Left ventricle myocardium superior (tissue), 1 donor: ENCODE measurements at regions not wholly inside any gene's neighbourhood (a gene's known extent, or its start where the extent isn't known, plus 50 kb on each side); places are given as distances from the start of the nearest gene placed in this dataset.

Experiments used
- ATAC-seq: fragments of 200-7000 bp; cut with Tn5 transposase; one replicate; pipeline ENCODE4 v1.9.1; 2020; ENCODE audit warnings: mild to moderate bottlenecking, moderate library complexity
- DNase-seq: peaks from one replicate; pipeline ENCODE4 v3.0.0-alpha.2; 2020
- intact Hi-C: fragments of 100-400 bp; cut with micrococcal nuclease; formaldehyde crosslinking; loops from one replicate; pipeline ENCODE4 v1.11.0; 2022
- donor health status: DM: no; HTN: yes; CAD: no; lungs with severe emphysema.

DNA sequence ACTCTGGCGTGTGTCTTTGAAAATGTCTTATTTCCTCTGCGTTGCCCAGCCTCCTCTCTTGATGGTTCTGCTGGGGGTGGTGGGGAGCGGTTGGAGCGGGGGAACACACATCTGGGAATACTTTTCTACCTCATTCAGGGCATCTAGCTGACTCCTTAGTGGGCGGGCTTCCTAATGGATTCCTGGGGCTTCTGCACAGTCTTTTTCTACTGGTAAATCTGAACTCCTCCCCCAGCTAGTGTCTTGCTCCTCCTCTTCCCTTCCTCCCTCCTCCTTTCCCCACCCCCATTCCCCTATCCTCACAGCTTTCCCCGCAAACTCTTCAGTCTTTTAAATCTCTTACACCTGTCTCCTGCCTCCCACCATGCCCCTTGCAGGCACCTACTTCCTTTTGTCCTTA lies 74.4 kb downstream of the PRL start:
- ATAC-seq = no peak
- intact Hi-C loops = no loop called here
- no peak for DNase-seq

DNA sequence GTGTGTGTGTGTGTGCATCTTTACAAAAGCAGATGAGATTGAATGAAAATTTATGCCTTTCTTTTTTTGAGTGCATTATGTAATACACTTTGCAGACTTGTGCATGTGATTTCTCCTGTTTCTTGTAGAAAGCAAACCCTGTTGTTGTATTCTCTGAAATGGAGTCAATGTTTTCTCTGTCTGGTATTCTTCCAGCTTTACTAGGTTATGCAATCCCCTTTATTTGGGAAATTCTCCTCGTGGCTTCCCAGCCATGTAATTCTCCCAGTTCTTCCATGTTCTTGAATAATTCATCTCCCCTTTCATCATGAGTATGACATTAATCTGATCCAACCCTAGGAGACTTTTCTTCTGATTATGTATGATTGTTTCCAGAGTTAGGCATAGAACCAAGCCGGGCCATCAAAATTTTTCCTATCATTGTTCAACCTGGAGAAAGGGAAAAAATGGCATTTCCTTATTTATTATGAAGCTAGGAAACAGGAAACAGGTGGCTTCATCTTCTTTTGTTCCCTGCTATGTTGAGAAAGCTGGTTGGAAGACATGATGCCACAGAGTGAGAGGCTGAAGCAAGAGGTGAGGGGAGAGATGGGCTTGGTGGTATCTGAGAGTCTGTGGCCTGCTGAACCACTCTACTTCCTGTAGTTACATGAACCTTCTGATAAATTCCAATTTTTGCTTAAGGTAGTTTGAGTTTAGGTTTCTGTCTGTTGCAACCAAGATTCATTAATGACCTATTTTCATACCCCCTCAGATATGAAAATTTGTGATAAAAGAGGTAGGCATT lies 68.8 kb downstream of the PRL start:
- DNase-seq (no peak), ATAC-seq (no peak)
- intact Hi-C loops = no loop called here

DNA sequence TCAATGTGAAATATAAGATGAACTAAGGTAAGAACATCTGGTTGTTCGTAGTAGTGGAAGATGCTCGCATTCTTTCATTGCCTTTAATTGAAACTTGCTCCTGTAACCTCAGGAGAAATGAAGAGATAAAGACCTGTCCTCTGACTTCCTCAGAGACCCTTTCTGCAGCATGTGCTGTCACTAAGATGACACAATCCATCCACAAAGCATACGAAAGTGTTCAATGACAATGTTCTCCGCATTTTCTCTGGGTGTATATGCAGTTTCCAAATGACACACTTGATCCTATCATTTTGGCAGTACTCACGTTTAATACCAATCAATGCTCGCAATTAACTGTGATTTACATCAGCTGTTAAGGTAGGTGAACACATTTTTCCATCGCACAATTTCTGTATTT lies 65.8 kb downstream of the PRL start:
- DNase-seq = no peak
- intact Hi-C loops = no loop called here
- no peak for ATAC-seq

DNA sequence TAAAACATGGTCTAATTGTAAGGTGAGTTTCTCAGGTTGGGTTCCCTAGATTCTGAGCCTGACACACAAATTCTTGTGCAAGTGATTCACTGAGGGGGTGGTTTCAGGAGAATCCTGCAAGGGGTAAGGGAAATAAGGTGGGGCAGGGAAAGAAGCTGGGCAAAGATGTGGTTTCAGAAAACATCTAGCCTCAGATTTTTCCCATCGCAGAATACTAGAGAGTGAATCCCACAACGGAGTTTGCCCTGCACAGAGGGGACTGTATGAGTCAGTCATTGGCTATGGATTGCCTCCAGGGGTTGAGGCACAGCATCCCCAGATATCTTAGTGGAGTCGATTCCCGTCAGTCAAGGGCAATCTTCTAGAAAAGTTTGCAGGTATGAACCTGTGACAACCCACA lies 65.2 kb downstream of the PRL start:
- ATAC-seq = no peak
- intact Hi-C loops = no loop called here

DNA sequence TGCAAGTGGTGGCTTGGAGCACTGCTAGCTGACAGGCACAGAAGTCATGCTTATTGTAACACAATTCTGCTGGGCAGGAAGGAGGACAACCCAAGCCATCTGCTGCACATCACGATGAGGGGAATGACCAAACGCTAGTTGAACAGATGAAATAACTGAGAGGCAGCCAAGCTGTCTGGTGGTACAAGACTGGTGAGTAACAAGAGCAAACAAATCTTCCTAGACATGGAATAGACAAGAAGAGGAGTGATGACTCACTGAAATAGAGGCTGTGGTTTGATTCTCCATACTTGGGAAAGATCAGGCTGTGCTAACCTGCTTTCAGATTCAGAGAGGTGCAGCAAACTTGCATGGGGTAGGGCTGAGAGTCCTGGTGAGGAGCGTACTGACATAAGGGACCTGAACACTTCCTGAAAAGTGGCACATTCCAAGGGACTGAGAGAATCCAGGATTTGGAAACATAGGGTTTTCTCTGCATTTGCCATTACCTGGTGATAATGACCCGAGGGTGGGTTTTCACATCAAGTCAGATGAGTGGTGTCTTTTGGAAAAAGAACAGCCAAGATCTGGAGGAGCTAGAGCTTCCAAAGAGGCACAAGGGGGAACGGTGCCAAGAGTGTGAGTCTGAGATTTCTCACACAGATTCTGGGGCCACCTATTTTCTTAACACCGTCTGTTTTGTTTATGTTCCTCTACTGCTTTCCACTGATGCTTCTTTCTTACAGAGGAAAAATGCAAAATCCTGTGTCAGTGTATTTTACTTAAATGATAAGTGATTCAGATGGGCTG lies 60.0 kb downstream of the PRL start:
- no peak for ATAC-seq
- no peak for DNase-seq
- intact Hi-C loops = no loop called here

More for the DNA sequence above, 65.2 kb downstream of the PRL start:
- DNase-seq = no peak
